HEK293T (cell line): ENCODE measurements at regions not wholly inside any gene's neighbourhood (a gene's known extent, or its start where the extent isn't known, plus 50 kb on each side); places are given as distances from the start of the nearest gene placed in this dataset.

Experiments
- CTCF ChIA-PET: fragments of 350-600 bp; formaldehyde crosslinking; extraction: SDS; loops from one replicate; lab custom pipeline; 2021; ENCODE audit warnings: antibody characterized with exemption, inconsistent platforms; lab: Yijun Ruan, JAX
- POLR2A ChIA-PET: fragments of 350-600 bp; formaldehyde crosslinking; extraction: SDS; loops from one replicate; lab custom pipeline; 2020; ENCODE audit warnings: antibody characterized with exemption, inconsistent platforms; lab: Yijun Ruan, JAX
- DNase-seq: peaks from one replicate; pipeline ENCODE4 v3.0.0; 2012; ENCODE audit warnings: mixed read lengths; ENCODE audit errors: extremely low spot score
- ARNT ChIP-seq: fragments of 450-650 bp; IDR thresholded peaks from 2 replicates; pipeline ENCODE4 v1.6.1; 2017; ENCODE audit warnings: mild to moderate bottlenecking
- BHLHE40 ChIP-seq: fragments of 450-650 bp; IDR thresholded peaks from 2 replicates; pipeline ENCODE4 v1.6.1; 2016; ENCODE audit warnings: mild to moderate bottlenecking, moderate library complexity, borderline replicate concordance
- CTBP1 ChIP-seq: fragments of 450-650 bp; IDR thresholded peaks from 2 replicates; pipeline ENCODE4 v1.6.1; 2016; ENCODE audit warnings: borderline replicate concordance
- ELF4 ChIP-seq: fragments of 450-650 bp; IDR thresholded peaks from 2 replicates; pipeline ENCODE4 v1.6.1; 2017; ENCODE audit warnings: antibody characterized with exemption
- FOXA1 ChIP-seq: fragments of 450-650 bp; IDR thresholded peaks from 2 replicates; pipeline ENCODE4 v1.6.1; 2016; ENCODE audit warnings: mild to moderate bottlenecking
- FOXK2 ChIP-seq: fragments of 450-650 bp; IDR thresholded peaks from 2 replicates; pipeline ENCODE4 v1.6.1; 2016; ENCODE audit warnings: mild to moderate bottlenecking
- FOXM1 ChIP-seq: fragments of 450-650 bp; IDR thresholded peaks from 2 replicates; pipeline ENCODE4 v1.6.1; 2017; ENCODE audit warnings: mild to moderate bottlenecking, borderline replicate concordance
- HDGF ChIP-seq: fragments of 450-650 bp; IDR thresholded peaks from 2 replicates; pipeline ENCODE4 v1.6.1; 2017; ENCODE audit warnings: antibody characterized with exemption, borderline replicate concordance
- L3MBTL2 ChIP-seq: fragments of 450-650 bp; conservative IDR thresholded peaks from 2 replicates; pipeline ENCODE4 v1.6.1; 2016; ENCODE audit warnings: mild to moderate bottlenecking
- LEF1 ChIP-seq: fragments of 450-650 bp; IDR thresholded peaks from 2 replicates; pipeline ENCODE4 v1.6.1; 2017; ENCODE audit warnings: mild to moderate bottlenecking, borderline replicate concordance
- NFRKB ChIP-seq: fragments of 450-650 bp; IDR thresholded peaks from 2 replicates; pipeline ENCODE4 v1.6.1; 2016; ENCODE audit warnings: mild to moderate bottlenecking, moderate library complexity
- PKNOX1 ChIP-seq: fragments of 450-650 bp; IDR thresholded peaks from 2 replicates; pipeline ENCODE4 v1.6.1; 2016
- SP1 ChIP-seq: fragments of 450-650 bp; IDR thresholded peaks from 2 replicates; pipeline ENCODE4 v1.6.1; 2017
- SUZ12 ChIP-seq: fragments of 450-650 bp; IDR thresholded peaks from 2 replicates; pipeline ENCODE4 v1.6.1; 2016; ENCODE audit warnings: mild to moderate bottlenecking
- TARDBP ChIP-seq: fragments of 450-650 bp; IDR thresholded peaks from 2 replicates; pipeline ENCODE4 v1.6.1; 2016
- ZNF384 ChIP-seq: fragments of 450-650 bp; IDR thresholded peaks from 2 replicates; pipeline ENCODE4 v1.6.1; 2016

- TF ChIP-seq SUZ12 (no peak), FOXA1 (no peak), TARDBP (no peak), CTBP1 (no peak), HDGF (no peak), NFRKB (no peak), L3MBTL2 (no peak), PKNOX1 (no peak), BHLHE40 (no peak)
- ChIA-PET CTCF (no interaction called here), POLR2A (interaction anchor here (1.0 kb wide), 1 partner anchor 655 kb away, joined by 3 read pairs; no protein-coding TSS in a partner anchor)
- DNase-seq = no peak
Observed at GRCh38 chr18:60555625-60556024, 183.1 kb upstream of the MC4R start.

GRCh38 chr18:60556326-60556725 lies 183.8 kb upstream of the MC4R start:
- CTCF ChIA-PET = no interaction called here
- no peak for TF ChIP-seq SUZ12
- no peak for TF ChIP-seq HDGF
- no peak for TF ChIP-seq FOXK2
- no peak for TF ChIP-seq LEF1
- TF ChIP-seq CTBP1 = no peak
- TF ChIP-seq FOXA1 = no peak
- no peak for TF ChIP-seq ARNT
- no peak for TF ChIP-seq BHLHE40
- no peak for TF ChIP-seq FOXM1
- TF ChIP-seq ZNF384 = no peak
- no peak for TF ChIP-seq ELF4
- TF ChIP-seq TARDBP = no peak
- TF ChIP-seq L3MBTL2 = no peak
- POLR2A ChIA-PET = no interaction called here
- no peak for DNase-seq

GRCh38 chr18:60560071-60560470 lies 187.5 kb upstream of the MC4R start:
- DNase-seq = no peak
- ChIA-PET POLR2A (no interaction called here), CTCF (no interaction called here)
- TF ChIP-seq ELF4 = no peak
- no peak for TF ChIP-seq FOXM1
- no peak for TF ChIP-seq FOXK2
- no peak for TF ChIP-seq ZNF384
- no peak for TF ChIP-seq CTBP1
- no peak for TF ChIP-seq FOXA1
- TF ChIP-seq LEF1 = no peak
- TF ChIP-seq TARDBP = no peak
- no peak for TF ChIP-seq SP1
- no peak for TF ChIP-seq L3MBTL2
- no peak for TF ChIP-seq PKNOX1
- no peak for TF ChIP-seq BHLHE40
- no peak for TF ChIP-seq SUZ12
- no peak for TF ChIP-seq HDGF
- TF ChIP-seq ARNT = no peak
- TF ChIP-seq NFRKB = no peak

GRCh38 chr18:60563082-60563481 lies 190.5 kb upstream of the MC4R start:
- CTCF ChIA-PET = no interaction called here
- TF ChIP-seq ELF4 (no peak), NFRKB (no peak), PKNOX1 (no peak), SUZ12 (no peak), CTBP1 (no peak), LEF1 (no peak), FOXM1 (no peak), FOXA1 (no peak), TARDBP (no peak), ZNF384 (no peak), BHLHE40 (no peak), HDGF (no peak), SP1 (no peak), ARNT (no peak), FOXK2 (no peak)
- DNase-seq = no peak
- POLR2A ChIA-PET = no interaction called here

- CTCF ChIA-PET = no interaction called here
- POLR2A ChIA-PET = no interaction called here
- TF ChIP-seq ZNF384 (no peak), HDGF (no peak), FOXK2 (no peak), TARDBP (no peak), NFRKB (no peak), PKNOX1 (no peak), FOXM1 (no peak), SUZ12 (no peak)
- DNase-seq = no peak
Observed at GRCh38 chr18:60568220-60568619, 195.6 kb upstream of the MC4R start.

GRCh38 chr18:60570172-60570571 lies 197.6 kb upstream of the MC4R start:
- CTCF ChIA-PET = no interaction called here
- no peak for TF ChIP-seq BHLHE40
- TF ChIP-seq FOXA1 = no peak
- no peak for TF ChIP-seq PKNOX1
- TF ChIP-seq SP1 = no peak
- TF ChIP-seq NFRKB = no peak
- TF ChIP-seq TARDBP = no peak
- TF ChIP-seq ELF4 = no peak

More at GRCh38 chr18:60570172-60570571, 197.6 kb upstream of the MC4R start:
- no peak for DNase-seq
- POLR2A ChIA-PET = no interaction called here
